ENCODE measurements at regions not wholly inside any gene's neighbourhood (a gene's known extent, or its start where the extent isn't known, plus 50 kb on each side); places are given as distances from the start of the nearest gene placed in this dataset.

- Histone ChIP-seq H3K4me3 (no peak overlapping the region), H3K27ac (no peak overlapping the region), H3K36me3 (no peaks in the 10 kb centered on the region), H3K4me1 (ENCODE audit: insufficient read depth) (no peaks in the 10 kb centered on the region), H3K27me3 (no peaks in the 10 kb centered on the region), H3K9me3 (no peaks in the 10 kb centered on the region)
- no peak for DNase-seq
- TF ChIP-seq POLR2A (IDR thresholded peaks at IDR 0.05) (no peak), EP300 (IDR thresholded peaks at IDR 0.05) (no peak), CTCF (IDR thresholded peaks at IDR 0.05) (no peak)
- WGBS, 3 donors: 82 to 84% (median 84%) methylated on average over 11 of the region's 11 CpGs
- intact Hi-C loops (cut with DNase I): no loop called here
Measured at GRCh38 chr20:56872620-56873458, 243.7 kb downstream of the TFAP2C start.

- Histone ChIP-seq H3K36me3 (no peaks in the 10 kb centered on the region), H3K4me1 (ENCODE audit: insufficient read depth) (no peaks in the 10 kb centered on the region), H3K27ac (no peak overlapping the region), H3K9me3 (no peaks in the 10 kb centered on the region), H3K4me3 (no peak overlapping the region), H3K27me3 (no peaks in the 10 kb centered on the region)
- intact Hi-C loops (cut with DNase I): no loop called here
- 84 to 89% (median 87%) methylated on average over 26 of the region's 26 CpGs for WGBS, 3 donors
- DNase-seq: no peak
- no peak for TF ChIP-seq CTCF (IDR thresholded peaks at IDR 0.05)
- no peak for TF ChIP-seq POLR2A (IDR thresholded peaks at IDR 0.05)
- no peak for TF ChIP-seq EP300 (IDR thresholded peaks at IDR 0.05)
Measured at GRCh38 chr20:56873836-56874235, 244.7 kb downstream of the TFAP2C start.

DNA sequence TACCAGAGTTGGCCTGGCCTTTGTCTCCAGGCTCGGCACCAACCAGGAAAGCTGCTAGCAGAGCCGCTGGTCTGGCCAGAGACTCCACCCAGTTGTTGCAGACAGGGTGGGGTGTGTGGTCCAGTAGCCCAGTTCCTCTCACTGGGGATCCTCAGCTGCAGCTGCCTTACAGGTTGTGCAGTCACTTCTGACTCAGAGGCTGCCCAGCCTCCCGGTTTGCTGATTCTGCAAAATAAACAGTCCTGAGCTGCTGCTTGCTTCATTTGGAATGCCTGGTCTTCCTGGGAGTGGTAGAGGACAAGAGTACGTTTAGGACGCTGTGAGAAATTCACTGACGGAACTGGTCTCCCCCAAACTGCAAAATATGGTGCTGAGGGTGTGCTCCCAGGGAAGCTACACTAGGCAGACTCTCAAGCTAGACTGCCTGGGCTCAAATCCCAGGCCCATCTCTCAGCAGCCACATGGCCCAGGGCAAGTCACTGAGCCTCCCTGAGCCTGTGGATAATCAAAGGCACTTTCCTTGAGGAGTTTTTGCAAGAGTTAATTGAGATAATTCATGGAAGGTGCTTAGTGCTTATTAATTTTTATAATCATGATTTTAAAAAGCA lies 246.1 kb downstream of the TFAP2C start:
- H3K27ac ChIP-seq: no peak overlapping the region
- WGBS, 3 donors: 30 to 47% (median 34%) methylated on average over 6 of the region's 6 CpGs
- TF ChIP-seq CTCF (IDR thresholded peaks at IDR 0.05): no peak
- TF ChIP-seq EP300 (IDR thresholded peaks at IDR 0.05): no peak
- TF ChIP-seq POLR2A (IDR thresholded peaks at IDR 0.05): no peak
- H3K36me3 ChIP-seq: no peaks in the 10 kb centered on the region
- intact Hi-C loops (cut with DNase I): no loop called here
- no peak for DNase-seq
- H3K27me3 ChIP-seq: no peaks in the 10 kb centered on the region
- no peaks in the 10 kb centered on the region for H3K9me3 ChIP-seq
- no peaks in the 10 kb centered on the region for H3K4me1 ChIP-seq (ENCODE audit: insufficient read depth)
- H3K4me3 ChIP-seq: no peak overlapping the region

DNA sequence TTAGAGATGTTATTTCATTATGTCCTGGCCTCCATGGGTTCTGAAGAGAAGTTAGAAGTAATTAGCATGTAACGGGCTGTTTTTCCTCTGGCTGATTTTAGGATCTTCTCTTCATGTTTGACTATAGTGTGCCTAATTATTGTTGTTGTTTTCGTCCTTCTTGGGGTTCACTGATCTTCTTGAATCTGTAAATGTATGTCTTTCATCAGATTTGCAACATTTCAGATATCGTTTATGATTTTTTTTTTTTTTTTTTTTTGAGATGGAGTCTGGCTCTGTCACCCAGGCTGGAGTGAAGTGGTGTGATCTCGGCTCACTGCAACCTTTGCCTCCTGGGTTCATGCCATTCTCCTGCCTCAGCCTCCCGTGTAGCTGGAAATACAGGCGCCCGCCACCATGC lies 246.7 kb downstream of the TFAP2C start:
- H3K27me3 ChIP-seq: no peaks in the 10 kb centered on the region
- intact Hi-C loops (cut with DNase I): no loop called here
- H3K27ac ChIP-seq: no peak overlapping the region
- 77 to 86% (median 83%) methylated on average over 7 of the region's 7 CpGs for WGBS, 3 donors
- H3K36me3 ChIP-seq: no peaks in the 10 kb centered on the region
- no peak overlapping the region for H3K4me3 ChIP-seq
- H3K9me3 ChIP-seq: no peaks in the 10 kb centered on the region
- DNase-seq: no peak
- TF ChIP-seq POLR2A (IDR thresholded peaks at IDR 0.05) (no peak), CTCF (IDR thresholded peaks at IDR 0.05) (no peak), EP300 (IDR thresholded peaks at IDR 0.05) (no peak)
- no peaks in the 10 kb centered on the region for H3K4me1 ChIP-seq (ENCODE audit: insufficient read depth)
